GM12874 (cell line): ENCODE measurements at regions not wholly inside any gene's neighbourhood (a gene's known extent, or its start where the extent isn't known, plus 50 kb on each side); places are given as distances from the start of the nearest gene placed in this dataset.

Source experiments
- CTCF ChIP-seq: IDR thresholded peaks from 2 replicates; pipeline ENCODE4 v1.5.1; 2011; ENCODE audit warnings: low read depth, mild to moderate bottlenecking, control low read depth, low read length, moderate library complexity; ENCODE audit not compliant: insufficient read depth

GRCh38 chr12:78441737-78442453 lies 422.7 kb upstream of the SYT1 start:
- no peak for TF ChIP-seq CTCF

GRCh38 chr12:78442454-78442801 lies 422.1 kb upstream of the SYT1 start:
- no peak for TF ChIP-seq CTCF

- TF ChIP-seq CTCF: no peak
Measured at GRCh38 chr12:78446555-78446954, 418.0 kb upstream of the SYT1 start.

- no peak for TF ChIP-seq CTCF
Measured at GRCh38 chr12:78447373-78447772, 417.2 kb upstream of the SYT1 start.

GRCh38 chr12:78448692-78449091 lies 415.9 kb upstream of the SYT1 start:
- TF ChIP-seq CTCF: no peak

GRCh38 chr12:78455991-78456390 lies 408.6 kb upstream of the SYT1 start:
- no peak for TF ChIP-seq CTCF

- TF ChIP-seq CTCF: no peak
Measured at GRCh38 chr12:78457938-78458337, 406.6 kb upstream of the SYT1 start.
